ENCODE measurements at regions not wholly inside any gene's neighbourhood (a gene's known extent, or its start where the extent isn't known, plus 50 kb on each side); places are given as distances from the start of the nearest gene placed in this dataset.

DNA sequence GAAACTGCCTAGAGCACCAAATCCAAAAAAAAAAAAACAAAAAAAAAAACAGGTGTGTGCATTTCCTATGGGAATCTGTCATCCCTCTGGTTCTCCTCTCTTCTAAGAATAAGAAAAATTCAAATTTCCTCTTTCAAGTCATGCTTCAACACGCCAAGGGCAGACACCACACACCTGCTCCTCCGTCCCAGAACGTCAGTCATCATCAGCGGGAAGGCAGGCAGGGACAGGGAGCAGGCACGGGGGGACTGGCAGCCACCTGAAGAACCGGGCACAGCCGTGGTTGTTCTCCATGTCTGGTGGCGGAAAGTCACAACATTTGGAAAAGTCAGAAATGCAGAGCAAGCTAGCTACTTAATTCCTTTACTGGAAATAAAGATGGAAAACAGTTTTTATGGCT, 214.8 kb downstream of the IKZF2 start:
- TF ChIP-seq, protein P1, sequence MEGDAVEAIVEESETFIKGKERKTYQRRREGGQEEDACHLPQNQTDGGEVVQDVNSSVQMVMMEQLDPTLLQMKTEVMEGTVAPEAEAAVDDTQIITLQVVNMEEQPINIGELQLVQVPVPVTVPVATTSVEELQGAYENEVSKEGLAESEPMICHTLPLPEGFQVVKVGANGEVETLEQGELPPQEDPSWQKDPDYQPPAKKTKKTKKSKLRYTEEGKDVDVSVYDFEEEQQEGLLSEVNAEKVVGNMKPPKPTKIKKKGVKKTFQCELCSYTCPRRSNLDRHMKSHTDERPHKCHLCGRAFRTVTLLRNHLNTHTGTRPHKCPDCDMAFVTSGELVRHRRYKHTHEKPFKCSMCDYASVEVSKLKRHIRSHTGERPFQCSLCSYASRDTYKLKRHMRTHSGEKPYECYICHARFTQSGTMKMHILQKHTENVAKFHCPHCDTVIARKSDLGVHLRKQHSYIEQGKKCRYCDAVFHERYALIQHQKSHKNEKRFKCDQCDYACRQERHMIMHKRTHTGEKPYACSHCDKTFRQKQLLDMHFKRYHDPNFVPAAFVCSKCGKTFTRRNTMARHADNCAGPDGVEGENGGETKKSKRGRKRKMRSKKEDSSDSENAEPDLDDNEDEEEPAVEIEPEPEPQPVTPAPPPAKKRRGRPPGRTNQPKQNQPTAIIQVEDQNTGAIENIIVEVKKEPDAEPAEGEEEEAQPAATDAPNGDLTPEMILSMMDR (conservative IDR thresholded peaks at IDR 0.05; ENCODE audit: low read depth, low read length), result no peak
- no peak for TF ChIP-seq EZH2 (IDR thresholded peaks at IDR 0.05; ENCODE audit: borderline replicate concordance, low read depth, low read length, poor library complexity, severe bottlenecking)

Data from A673 (cell line).